Hippocampal formation (tissue), 2 donors: ENCODE measurements at regions not wholly inside any gene's neighbourhood (a gene's known extent, or its start where the extent isn't known, plus 50 kb on each side); places are given as distances from the start of the nearest gene placed in this dataset.

Experiments used
- DNase-seq, 2 donors: peaks; one replicate each; lab custom pipeline; 2025; lab: John Stamatoyannopoulos, UW

- DNase-seq: no peak
Observed at GRCh38 chr1:117260761-117261423, 50.2 kb upstream of the VTCN1 start.
